Right lobe of liver (tissue), 6 donors: ENCODE measurements at regions not wholly inside any gene's neighbourhood (a gene's known extent, or its start where the extent isn't known, plus 50 kb on each side); places are given as distances from the start of the nearest gene placed in this dataset.

Experiments
- ATAC-seq, 4 donors: fragments of 200-7000 bp; cut with Tn5 transposase; one replicate each; pipeline ENCODE4 v1.9.1; 2020; ENCODE audit warnings: mild to moderate bottlenecking in 4 of 4, moderate library complexity in 4 of 4
- DNase-seq, 3 donors: peaks; one replicate each; pipeline ENCODE4 v3.0.0-alpha.2; 2020
- H3K27ac ChIP-seq, 3 donors: fragments of 200-600 bp; one replicate each; pipeline ENCODE4 v1.8.0; 2022
- H3K27me3 ChIP-seq, 2 donors: fragments of 200-600 bp; one replicate each; pipeline ENCODE4 v1.8.0; 2022
- H3K36me3 ChIP-seq, 4 donors: fragments of 200-600 bp; sonication (generic) in 1 of 4; one replicate each; pipeline versions ENCODE4 v1.5.1 to v1.8.0; 2017 to 2022; ENCODE audit warnings: control low read depth in 1 of 4
- H3K4me1 ChIP-seq, 4 donors: fragments of 200-600 bp; sonication (generic) in 1 of 4; one replicate each; pipeline versions ENCODE4 v1.5.1 to v1.8.0; 2017 to 2022; ENCODE audit warnings: control low read depth in 1 of 4
- H3K4me3 ChIP-seq, 3 donors: fragments of 200-600 bp; one replicate each; pipeline ENCODE4 v1.8.0; 2022
- H3K9me3 ChIP-seq, 4 donors: fragments of 200-600 bp; sonication (generic) in 1 of 4; one replicate each; pipeline versions ENCODE4 v1.5.1 to v1.8.0; 2017 to 2022; ENCODE audit warnings: control low read depth in 1 of 4
- POLR2A ChIP-seq: fragments of 450-650 bp; IDR thresholded peaks from one replicate; pipeline ENCODE4 v1.6.1; 2017; ENCODE audit warnings: antibody characterized with exemption, mild to moderate bottlenecking
- WGBS: methylation state at CpG from one replicate; pipeline ENCODE4 v1.1.6; 2018; ENCODE audit warnings: low coverage, low lambda C conversion rate; ENCODE audit not compliant: insufficient coverage; ENCODE audit errors: missing lambda C conversion rate; 5-methylcytosine and 5-hydroxymethylcytosine counted together
- intact Hi-C, 2 donors: fragments of 100-400 bp; cut with DNase I; formaldehyde crosslinking; loops; one replicate each; pipeline versions ENCODE4 v1.11.2 to v1.14.1; 2022
- TF ChIP-seq, protein P1 (sequence below), 4 donors: fragments of 200-600 bp in 3 of 4; fragments of 450-650 bp in 1 of 4; IDR thresholded peaks; one replicate each; pipeline versions ENCODE4 v1.5.1 to v1.8.0; 2016 to 2022; ENCODE audit warnings: antibody characterized with exemption in 4 of 4, mild to moderate bottlenecking in 2 of 4
- donor health status: DM: no; HTN: yes; CAD: no.
- donor health status: DM: no; HTN: no; CAD: no.
- donor health status: DM: no; HTN: no; CAD: no.
- donor health status: DM: no; HTN: yes; CAD: no.
- donor health status: DM: no; HTN: yes; CAD: no.

DNA sequence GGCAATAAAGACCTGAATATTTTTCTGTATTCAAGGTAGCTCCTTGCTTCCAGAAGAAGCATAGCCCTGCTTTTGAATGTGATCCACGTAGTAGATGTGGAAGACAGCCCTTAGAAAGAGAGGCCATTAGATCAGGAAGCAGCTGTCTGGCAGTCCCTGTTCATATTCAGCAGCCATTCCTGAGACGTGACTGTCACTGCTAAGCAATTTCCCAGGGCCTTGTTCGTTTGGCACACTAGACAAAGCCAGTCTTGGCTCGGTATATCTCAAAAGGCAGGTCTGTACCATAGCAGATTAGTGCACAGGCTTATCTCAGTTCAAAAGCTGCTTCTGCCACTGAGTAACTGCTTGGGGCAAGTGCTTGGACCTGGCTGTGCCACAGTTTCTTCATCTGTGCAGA lies 287.8 kb upstream of the MCTP2 start:
- no peaks in the 10 kb centered on the region for H3K9me3 ChIP-seq
- H3K4me1 ChIP-seq, result no peaks in the 10 kb centered on the region
- no peaks in the 10 kb centered on the region for H3K36me3 ChIP-seq
- DNase-seq (no peak), ATAC-seq (no peak)
- whole genome bisulfite sequencing, result 39% methylated on average over 3 of the region's 4 CpGs
- intact Hi-C loops, result no loop called here
- no peaks in the 10 kb centered on the region for H3K27me3 ChIP-seq
- TF ChIP-seq POLR2A, result no peak
- TF ChIP-seq, protein P1, sequence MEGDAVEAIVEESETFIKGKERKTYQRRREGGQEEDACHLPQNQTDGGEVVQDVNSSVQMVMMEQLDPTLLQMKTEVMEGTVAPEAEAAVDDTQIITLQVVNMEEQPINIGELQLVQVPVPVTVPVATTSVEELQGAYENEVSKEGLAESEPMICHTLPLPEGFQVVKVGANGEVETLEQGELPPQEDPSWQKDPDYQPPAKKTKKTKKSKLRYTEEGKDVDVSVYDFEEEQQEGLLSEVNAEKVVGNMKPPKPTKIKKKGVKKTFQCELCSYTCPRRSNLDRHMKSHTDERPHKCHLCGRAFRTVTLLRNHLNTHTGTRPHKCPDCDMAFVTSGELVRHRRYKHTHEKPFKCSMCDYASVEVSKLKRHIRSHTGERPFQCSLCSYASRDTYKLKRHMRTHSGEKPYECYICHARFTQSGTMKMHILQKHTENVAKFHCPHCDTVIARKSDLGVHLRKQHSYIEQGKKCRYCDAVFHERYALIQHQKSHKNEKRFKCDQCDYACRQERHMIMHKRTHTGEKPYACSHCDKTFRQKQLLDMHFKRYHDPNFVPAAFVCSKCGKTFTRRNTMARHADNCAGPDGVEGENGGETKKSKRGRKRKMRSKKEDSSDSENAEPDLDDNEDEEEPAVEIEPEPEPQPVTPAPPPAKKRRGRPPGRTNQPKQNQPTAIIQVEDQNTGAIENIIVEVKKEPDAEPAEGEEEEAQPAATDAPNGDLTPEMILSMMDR (IDR thresholded peaks at IDR 0.05), result no peak
- no peak overlapping the region for H3K4me3 ChIP-seq
- H3K27ac ChIP-seq, result no peak overlapping the region

DNA sequence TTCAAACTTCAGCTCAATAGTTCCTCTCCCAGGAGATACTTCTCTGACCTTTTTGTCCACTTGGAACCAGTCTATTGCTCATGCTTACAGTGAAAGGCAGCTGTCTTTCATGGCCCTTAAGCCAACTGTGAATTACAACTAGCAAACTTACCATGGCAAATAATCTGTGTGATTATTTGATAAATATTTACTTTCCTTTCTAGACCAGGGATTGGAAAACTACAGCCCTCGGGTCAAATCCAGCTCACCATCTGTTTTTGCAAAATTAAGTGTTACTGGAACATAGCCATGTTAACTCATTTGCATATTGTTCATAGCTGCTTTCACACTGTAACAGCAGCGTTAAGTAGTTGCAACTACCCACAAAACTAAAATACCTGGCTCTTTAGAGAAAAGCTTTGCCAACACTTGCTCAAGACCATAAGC lies 289.1 kb upstream of the MCTP2 start:
- ATAC-seq, result no peak
- Histone ChIP-seq H3K27ac (no peak overlapping the region), H3K27me3 (no peaks in the 10 kb centered on the region), H3K9me3 (no peaks in the 10 kb centered on the region), H3K36me3 (no peaks in the 10 kb centered on the region), H3K4me3 (no peak overlapping the region), H3K4me1 (no peaks in the 10 kb centered on the region)
- no peak for DNase-seq
- intact Hi-C loops, result no loop called here
- WGBS, result 20% methylated on average over 2 of the region's 2 CpGs
- TF ChIP-seq POLR2A, result no peak
- TF ChIP-seq, protein P1 (IDR thresholded peaks at IDR 0.05), result no peak

DNA sequence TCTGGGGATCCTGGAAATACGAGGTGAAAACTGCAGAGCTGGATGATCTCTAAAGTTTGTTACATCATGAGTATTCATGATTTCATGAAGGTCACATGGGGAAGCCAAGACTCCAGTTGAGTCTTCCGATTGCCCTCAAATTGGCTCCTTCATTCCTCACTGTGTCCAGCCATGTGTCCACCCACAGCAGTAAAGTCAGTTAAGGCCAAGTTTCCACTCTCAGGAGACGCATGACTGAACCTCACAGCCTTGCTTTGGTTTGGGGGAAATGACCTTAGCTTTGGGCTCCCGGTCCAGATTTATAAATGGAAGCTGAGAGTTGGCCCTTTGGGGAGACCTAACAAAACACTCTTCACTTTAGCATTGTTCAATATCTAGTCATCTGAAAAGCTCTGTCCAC lies 289.7 kb upstream of the MCTP2 start:
- H3K27ac ChIP-seq, result no peak overlapping the region
- no peak overlapping the region for H3K4me3 ChIP-seq
- no peaks in the 10 kb centered on the region for H3K27me3 ChIP-seq
- no peaks in the 10 kb centered on the region for H3K36me3 ChIP-seq
- H3K4me1 ChIP-seq, result no peaks in the 10 kb centered on the region
- TF ChIP-seq, protein P1 (IDR thresholded peaks at IDR 0.05), result no peak
- TF ChIP-seq POLR2A, result no peak
- WGBS, result 40% methylated on average over 1 of the region's 4 CpGs
- DNase-seq (no peak), ATAC-seq (no peak)
- intact Hi-C loops, result no loop called here
- no peaks in the 10 kb centered on the region for H3K9me3 ChIP-seq

DNA sequence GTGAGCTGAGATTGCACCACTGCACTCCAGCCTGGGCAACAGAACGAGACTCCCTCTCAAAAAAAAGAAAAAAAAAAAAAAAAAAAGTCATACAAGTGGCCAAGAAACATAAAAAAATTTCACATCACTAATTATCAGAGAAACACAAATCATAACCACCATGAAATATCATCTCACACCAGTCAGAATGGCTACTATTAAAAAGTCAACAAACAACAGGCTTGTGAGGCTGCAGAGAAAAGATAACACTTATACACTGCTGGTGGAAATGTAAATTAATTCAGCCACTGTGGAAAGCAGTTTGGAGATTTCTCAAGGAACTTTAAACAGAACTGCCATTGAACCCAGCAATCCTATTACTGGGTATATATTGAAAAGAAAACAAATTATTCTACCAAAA lies 291.1 kb upstream of the MCTP2 start:
- Histone ChIP-seq H3K9me3 (no peaks in the 10 kb centered on the region), H3K4me3 (no peak overlapping the region), H3K27me3 (no peaks in the 10 kb centered on the region), H3K36me3 (no peaks in the 10 kb centered on the region), H3K4me1 (no peaks in the 10 kb centered on the region), H3K27ac (no peak overlapping the region)
- TF ChIP-seq, protein P1 (IDR thresholded peaks at IDR 0.05), result no peak
- TF ChIP-seq POLR2A, result no peak
- no peak for DNase-seq
- intact Hi-C loops, result no loop called here
- no peak for ATAC-seq
- WGBS, result 40% methylated on average over 1 of the region's 1 CpG

DNA sequence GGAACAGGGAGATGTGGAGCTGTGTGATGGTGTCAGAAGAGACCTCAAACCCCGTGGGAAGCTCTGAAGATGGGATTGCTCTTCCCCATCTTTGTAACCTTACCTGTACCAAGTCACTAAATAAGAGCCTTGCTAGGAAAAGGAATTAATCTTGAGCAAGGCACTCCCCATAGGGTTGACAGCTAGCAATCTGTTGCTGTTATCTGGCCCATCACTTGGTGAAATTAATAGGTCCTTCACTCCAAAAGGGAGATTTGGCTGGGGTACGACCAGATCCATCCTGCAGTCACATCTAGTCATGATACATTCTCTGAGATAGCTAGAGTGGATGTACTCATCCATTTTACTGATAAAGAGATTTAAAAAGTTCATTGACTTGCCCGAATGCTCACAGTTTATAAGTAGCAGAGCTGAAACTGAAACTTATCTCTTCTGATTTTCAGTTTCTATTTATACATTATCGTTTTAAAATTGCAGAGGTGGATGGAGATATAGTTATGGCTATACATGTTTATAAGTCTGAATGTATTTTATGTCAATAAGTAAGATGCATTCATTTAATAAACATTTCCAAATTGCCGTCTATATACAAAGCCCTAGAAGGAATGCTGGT lies 299.1 kb upstream of the MCTP2 start:
- Histone ChIP-seq H3K36me3 (no peaks in the 10 kb centered on the region), H3K27me3 (no peaks in the 10 kb centered on the region), H3K9me3 (no peaks in the 10 kb centered on the region), H3K27ac (no peak overlapping the region), H3K4me1 (no peaks in the 10 kb centered on the region), H3K4me3 (no peak overlapping the region)
- no peak for TF ChIP-seq POLR2A
- TF ChIP-seq, protein P1 (IDR thresholded peaks at IDR 0.05), result no peak
- intact Hi-C loops, result no loop called here
- WGBS, result 31% methylated on average over 5 of the region's 5 CpGs
- DNase-seq (no peak), ATAC-seq (no peak)
